Pancreas (tissue), 10 donors: ENCODE measurements at regions not wholly inside any gene's neighbourhood (a gene's known extent, or its start where the extent isn't known, plus 50 kb on each side); places are given as distances from the start of the nearest gene placed in this dataset.
"Not testable (repeated sequence)": the region's sequence is repeated elsewhere in the genome, so short reads cannot be mapped to it uniquely, and the experiment has no call there.

Experiments
- ATAC-seq, 4 donors: fragments of 200-7000 bp; cut with Tn5 transposase; one replicate each; pipeline versions ENCODE4 v1.8.0 to v1.9.1; 2020; ENCODE audit warnings: mild to moderate bottlenecking in 4 of 4, moderate library complexity in 4 of 4
- DNase-seq, 6 donors: peaks; one replicate each; pipeline ENCODE4 v3.0.0-alpha.2; 2020
- FAIRE-seq: peaks from 2 replicates; lab custom pipeline; 2012; peaks lifted over from hg19 to GRCh38; lab: Jason Lieb, UNC
- H3K27ac ChIP-seq, 4 donors: fragments of 200-600 bp; sonication (generic); 1 replicate in 3 of 4; 2 replicates in 1 of 4; pipeline versions ENCODE4 v1.5.0 to v1.8.0; 2020
- H3K27me3 ChIP-seq, 4 donors: fragments of 200-600 bp; one replicate each; pipeline ENCODE4 v1.8.0; 2021
- H3K36me3 ChIP-seq, 3 donors: fragments of 200-600 bp; sonication (generic) in 1 of 3; one replicate each; pipeline versions ENCODE4 v1.5.0 to v1.8.0; 2020 to 2021
- H3K4me1 ChIP-seq, 3 donors: fragments of 200-600 bp; one replicate each; pipeline ENCODE4 v1.8.0; 2021
- H3K4me3 ChIP-seq, 4 donors: fragments of 200-600 bp; sonication (generic) in 2 of 4; one replicate each; pipeline versions ENCODE4 v1.5.0 to v1.8.0; 2020 to 2021
- H3K9me3 ChIP-seq, 4 donors: fragments of 200-600 bp; one replicate each; pipeline ENCODE4 v1.8.0; 2021
- WGBS, 2 donors: extraction: QIAGEN DNeasy Blood & Tissue Kit; methylation state at CpG; one replicate each; pipeline ENCODE4 v1.1.7; 2013; 5-methylcytosine and 5-hydroxymethylcytosine counted together
- intact Hi-C, 3 donors: fragments of 100-400 bp; cut with DNase I; formaldehyde crosslinking; loops; one replicate each; pipeline versions ENCODE4 v1.11.1 to v1.14.2; 2022
- TF ChIP-seq, protein P1 (sequence below), 4 donors: fragments of 200-600 bp; sonication (generic) in 3 of 4; IDR thresholded peaks; one replicate each; pipeline versions ENCODE4 v1.5.0 to v1.8.0; 2021; ENCODE audit warnings: antibody characterized with exemption in 4 of 4
- donor health status: healthy with polysubstance abuse.
- donor health status: DM: no; HTN: no; CAD: no; lungs with moderate emphysema.
- donor health status: DM: no; HTN: no; CAD: no.
- donor health status: control.
- donor health status: control.
- donor health status: Bipolar disorder and iron deficiency.
- donor health status: DM: yes; HTN: yes; CAD: no.
- donor health status: DM: no; HTN: no; CAD: no.
- donor health status: DM: no; HTN: no; CAD: no.
- donor health status: DM: yes; HTN: yes; CAD: no.

DNA sequence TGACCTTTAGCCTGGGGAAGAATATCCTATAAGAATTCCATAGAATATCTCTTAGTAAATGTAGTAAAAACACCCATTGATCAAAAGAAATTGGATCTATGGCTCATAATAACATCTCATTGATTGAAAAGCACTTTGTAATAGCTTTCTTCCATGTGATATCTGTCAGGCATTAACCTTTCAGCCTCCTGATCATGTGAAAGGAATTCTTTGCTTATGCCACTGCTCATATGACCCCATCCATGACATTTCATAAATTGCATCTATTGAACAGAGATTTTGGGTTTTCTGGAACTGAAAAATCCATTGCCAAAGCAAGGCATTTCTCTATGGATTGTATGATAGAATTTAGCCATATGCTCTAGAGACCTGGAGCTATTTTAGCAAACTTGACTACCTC, 519.3 kb upstream of the PFKP start:
- ATAC-seq (no peak), FAIRE-seq (no peak)

DNA sequence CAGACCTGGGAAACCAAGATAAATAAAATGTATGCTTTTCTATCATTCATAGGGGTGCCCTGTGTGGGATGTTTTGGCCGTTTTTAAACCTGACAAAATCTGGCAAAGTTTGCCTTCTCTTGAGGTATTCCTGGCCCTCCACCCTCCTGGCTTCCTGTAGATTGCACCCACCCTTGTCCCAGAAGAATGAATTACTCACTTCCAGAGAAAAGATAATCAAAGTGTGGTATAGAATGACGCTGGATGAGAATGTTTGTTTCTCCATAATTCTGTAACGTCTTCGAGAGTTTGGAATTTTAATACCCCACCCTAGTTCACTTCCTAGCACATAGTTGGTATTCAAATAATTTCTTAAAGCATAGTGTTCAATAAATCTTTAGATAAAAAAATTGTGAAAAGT, 519.7 kb upstream of the PFKP start:
- TF ChIP-seq, protein P1, sequence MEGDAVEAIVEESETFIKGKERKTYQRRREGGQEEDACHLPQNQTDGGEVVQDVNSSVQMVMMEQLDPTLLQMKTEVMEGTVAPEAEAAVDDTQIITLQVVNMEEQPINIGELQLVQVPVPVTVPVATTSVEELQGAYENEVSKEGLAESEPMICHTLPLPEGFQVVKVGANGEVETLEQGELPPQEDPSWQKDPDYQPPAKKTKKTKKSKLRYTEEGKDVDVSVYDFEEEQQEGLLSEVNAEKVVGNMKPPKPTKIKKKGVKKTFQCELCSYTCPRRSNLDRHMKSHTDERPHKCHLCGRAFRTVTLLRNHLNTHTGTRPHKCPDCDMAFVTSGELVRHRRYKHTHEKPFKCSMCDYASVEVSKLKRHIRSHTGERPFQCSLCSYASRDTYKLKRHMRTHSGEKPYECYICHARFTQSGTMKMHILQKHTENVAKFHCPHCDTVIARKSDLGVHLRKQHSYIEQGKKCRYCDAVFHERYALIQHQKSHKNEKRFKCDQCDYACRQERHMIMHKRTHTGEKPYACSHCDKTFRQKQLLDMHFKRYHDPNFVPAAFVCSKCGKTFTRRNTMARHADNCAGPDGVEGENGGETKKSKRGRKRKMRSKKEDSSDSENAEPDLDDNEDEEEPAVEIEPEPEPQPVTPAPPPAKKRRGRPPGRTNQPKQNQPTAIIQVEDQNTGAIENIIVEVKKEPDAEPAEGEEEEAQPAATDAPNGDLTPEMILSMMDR (IDR thresholded peaks at IDR 0.05) = no peak
- 33 to 47% methylated on average over 4 of the region's 4 CpGs for WGBS, 2 donors
- Histone ChIP-seq H3K4me1 (no peaks in the 10 kb centered on the region), H3K27me3 (peaks cover 0 to 5% (median 0%) of the 10 kb centered on the region in 4 donors), H3K9me3 (no peaks in the 10 kb centered on the region), H3K36me3 (no peaks in the 10 kb centered on the region), H3K27ac (no peak overlapping the region), H3K4me3 (no peak overlapping the region)
- intact Hi-C loops = no loop called here
- DNase-seq (no peak), ATAC-seq (no peak), FAIRE-seq (no peak)

More for the DNA sequence above, 519.3 kb upstream of the PFKP start:
- no peak overlapping the region for H3K27ac ChIP-seq
- TF ChIP-seq, protein P1 (IDR thresholded peaks at IDR 0.05) = no peak
- peaks cover 0 to 5% (median 0%) of the 10 kb centered on the region in 4 donors for H3K27me3 ChIP-seq
- H3K4me3 ChIP-seq = no peak overlapping the region
- no peak for DNase-seq
- no peaks in the 10 kb centered on the region for H3K36me3 ChIP-seq
- H3K9me3 ChIP-seq = no peaks in the 10 kb centered on the region
- intact Hi-C loops = no loop called here
- no peaks in the 10 kb centered on the region for H3K4me1 ChIP-seq

DNA sequence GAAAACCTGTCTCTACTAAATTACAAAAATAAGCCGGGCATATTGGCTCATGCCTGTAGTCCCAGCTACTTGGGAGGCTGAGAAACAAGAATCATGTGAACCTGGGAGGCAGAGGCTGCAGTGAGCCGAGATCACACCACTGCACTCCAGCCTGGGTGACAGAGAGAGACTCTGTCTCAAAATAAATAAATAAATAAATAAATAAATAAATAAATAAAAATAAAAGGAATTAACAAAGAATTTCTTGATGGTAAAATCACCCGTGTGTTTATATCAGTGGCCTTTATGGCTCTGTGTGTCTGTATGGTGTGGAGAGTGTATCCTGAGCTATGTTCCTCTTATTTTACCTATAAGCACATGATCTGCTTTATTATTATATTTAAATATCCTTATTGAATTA, 520.5 kb upstream of the PFKP start:
- not testable (repeated sequence) for ATAC-seq, FAIRE-seq
- 73 to 84% methylated on average over 3 of the region's 3 CpGs for WGBS, 2 donors

DNA sequence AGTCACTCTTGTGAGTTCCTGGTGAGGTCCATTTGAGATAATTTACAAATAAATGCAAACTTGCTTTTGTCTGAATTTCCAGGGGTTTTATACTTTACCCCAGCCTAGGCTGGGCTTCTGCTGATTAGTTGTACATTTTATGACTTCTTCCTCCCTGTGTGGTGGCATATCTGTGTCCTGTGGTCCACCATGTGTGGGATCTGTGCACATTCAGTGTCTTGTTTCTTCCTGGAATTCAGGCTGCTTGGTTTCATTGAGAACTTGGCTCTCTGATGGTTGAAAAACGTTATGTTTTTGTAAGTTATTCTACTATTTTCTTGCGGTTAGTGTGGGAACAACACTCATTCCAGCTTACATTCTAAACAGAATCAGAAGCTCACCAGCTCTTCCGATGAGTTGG, 523.4 kb upstream of the PFKP start:
- Histone ChIP-seq H3K4me1 (no peaks in the 10 kb centered on the region), H3K9me3 (no peaks in the 10 kb centered on the region), H3K27me3 (peaks cover 0 to 5% (median 0%) of the 10 kb centered on the region in 4 donors), H3K27ac (no peak overlapping the region), H3K36me3 (no peaks in the 10 kb centered on the region), H3K4me3 (no peak overlapping the region)
- 60 to 65% methylated on average over 3 of the region's 3 CpGs for WGBS, 2 donors
- no peak for FAIRE-seq
- no peak for ATAC-seq
- TF ChIP-seq, protein P1 (IDR thresholded peaks at IDR 0.05) = no peak
- DNase-seq = no peak
- intact Hi-C loops = no loop called here

More for the DNA sequence above, 520.5 kb upstream of the PFKP start:
- H3K36me3 ChIP-seq, H3K9me3 ChIP-seq, H3K27me3 ChIP-seq, H3K27ac ChIP-seq, H3K4me1 ChIP-seq, H3K4me3 ChIP-seq, intact Hi-C loops, DNase-seq: not testable (repeated sequence)

DNA sequence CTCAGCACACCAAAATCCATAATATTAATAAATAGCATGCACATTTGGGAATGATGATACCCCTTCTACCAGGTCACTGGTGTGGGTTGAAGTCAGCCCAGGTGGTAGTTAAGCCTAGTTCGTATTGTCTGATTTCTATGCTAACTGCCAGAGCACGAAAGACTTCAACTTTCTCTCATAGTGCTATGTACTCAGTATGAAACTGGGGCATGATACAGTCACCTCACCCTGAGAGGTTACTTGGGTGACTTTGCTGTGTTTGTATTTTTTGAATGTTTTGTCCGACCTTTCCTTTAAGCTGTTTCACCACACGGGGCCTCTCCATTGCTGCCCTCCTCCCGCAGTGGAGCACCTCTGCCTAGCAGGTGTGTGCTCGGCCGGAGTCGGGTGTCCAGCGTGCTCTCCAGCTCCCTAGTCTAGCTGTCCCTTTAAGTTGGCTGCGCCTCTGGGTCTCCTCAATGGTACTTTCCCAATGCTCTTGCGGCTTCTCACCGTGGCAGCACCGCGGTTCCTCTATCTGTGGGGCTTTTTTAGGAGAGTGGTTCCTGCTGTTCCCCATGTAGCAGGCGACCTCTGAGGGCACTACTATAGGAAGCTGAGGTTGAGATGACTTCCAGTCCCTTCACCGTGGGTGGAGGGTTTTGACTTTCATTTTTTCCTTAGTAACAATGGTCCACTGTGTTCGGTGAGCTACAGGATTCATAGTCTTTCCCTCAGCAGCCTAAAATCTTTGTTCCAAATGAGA, 524.0 kb upstream of the PFKP start:
- H3K4me1 ChIP-seq = no peaks in the 10 kb centered on the region
- peaks cover 0 to 5% (median 0%) of the 10 kb centered on the region in 4 donors for H3K27me3 ChIP-seq

More for the DNA sequence above, 524.0 kb upstream of the PFKP start:
- Histone ChIP-seq H3K27ac (no peak overlapping the region), H3K9me3 (no peaks in the 10 kb centered on the region), H3K4me3 (no peak overlapping the region), H3K36me3 (no peaks in the 10 kb centered on the region)
- TF ChIP-seq, protein P1 (IDR thresholded peaks at IDR 0.05) = no peak
- intact Hi-C loops = no loop called here
- ATAC-seq = no peak
- DNase-seq = no peak
- WGBS, 2 donors = 71 to 78% methylated on average over 17 of the region's 17 CpGs
- FAIRE-seq = no peak
